SU-DHL-6 (cell line): ENCODE measurements at regions not wholly inside any gene's neighbourhood (a gene's known extent, or its start where the extent isn't known, plus 50 kb on each side); places are given as distances from the start of the nearest gene placed in this dataset.

Source experiments
- CTCF ChIP-seq: fragments of 200-600 bp; sonication (generic); IDR thresholded peaks from one replicate; pipeline ENCODE4 v1.5.1; 2017; ENCODE audit warnings: antibody characterized with exemption, mild to moderate bottlenecking, low read length, moderate library complexity; ENCODE audit not compliant: insufficient read depth, poor library complexity, severe bottlenecking
- EZH2phosphoT487 ChIP-seq: fragments of 200-600 bp; sonication (generic), shearing (Covaris generic); conservative IDR thresholded peaks from 2 replicates; pipeline ENCODE4 v1.6.1; 2018; ENCODE audit warnings: mild to moderate bottlenecking, antibody characterized with exemption, low read length, moderate library complexity, mixed read lengths

DNA sequence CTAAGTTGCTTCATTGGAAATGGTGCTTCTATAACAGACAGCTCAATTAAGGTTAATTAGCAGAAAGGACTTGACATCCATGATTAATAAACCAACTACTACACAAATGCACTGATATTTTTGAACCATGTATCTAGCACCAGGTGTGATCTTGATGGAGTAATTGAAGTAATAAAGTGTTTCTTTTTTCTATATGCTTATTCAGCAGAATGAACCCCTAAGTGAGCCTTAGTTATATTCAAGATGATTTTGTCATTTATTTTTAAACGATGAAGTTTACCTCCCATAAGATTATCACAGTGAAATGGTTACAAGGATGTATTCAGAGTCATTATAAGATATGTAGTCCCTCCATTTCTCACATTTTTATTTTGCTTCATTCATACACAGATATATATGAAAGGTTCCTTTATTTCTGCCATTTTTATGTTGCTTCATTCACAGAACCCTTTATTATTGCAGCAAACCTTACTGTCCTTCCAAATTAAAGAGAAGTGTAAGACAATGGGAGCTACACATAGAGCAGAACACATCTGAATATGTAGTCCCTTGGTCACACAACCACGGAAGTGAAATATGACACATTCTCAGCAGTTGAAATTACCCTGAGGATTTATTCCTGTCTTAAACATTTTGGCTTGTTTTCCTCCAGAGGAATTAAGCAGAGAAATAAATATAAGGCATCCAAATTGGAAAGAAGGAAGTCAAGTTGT, 295.0 kb downstream of the RAP2B start:
- TF ChIP-seq CTCF (no peak), EZH2phosphoT487 (no peak)
